Esophagus squamous epithelium (tissue), 4 donors: ENCODE measurements at regions not wholly inside any gene's neighbourhood (a gene's known extent, or its start where the extent isn't known, plus 50 kb on each side); places are given as distances from the start of the nearest gene placed in this dataset.

ENCODE experiments used
- POLR2A ChIP-seq, 4 donors: fragments of 450-650 bp; IDR thresholded peaks; one replicate each; pipeline ENCODE4 v1.6.1; 2017; ENCODE audit warnings: antibody characterized with exemption in 4 of 4, mild to moderate bottlenecking in 4 of 4, moderate library complexity in 3 of 4
- TF ChIP-seq, protein P1 (sequence below), 6 experiments: fragments of 450-650 bp in 4 of 6; fragments of 200-600 bp in 2 of 6; sonication (generic) in 2 of 6; IDR thresholded peaks; one replicate each; pipeline ENCODE4 v1.5.1; 2016 to 2019; ENCODE audit warnings: antibody characterized with exemption in 6 of 6, mild to moderate bottlenecking in 4 of 6, moderate library complexity in 4 of 6

DNA sequence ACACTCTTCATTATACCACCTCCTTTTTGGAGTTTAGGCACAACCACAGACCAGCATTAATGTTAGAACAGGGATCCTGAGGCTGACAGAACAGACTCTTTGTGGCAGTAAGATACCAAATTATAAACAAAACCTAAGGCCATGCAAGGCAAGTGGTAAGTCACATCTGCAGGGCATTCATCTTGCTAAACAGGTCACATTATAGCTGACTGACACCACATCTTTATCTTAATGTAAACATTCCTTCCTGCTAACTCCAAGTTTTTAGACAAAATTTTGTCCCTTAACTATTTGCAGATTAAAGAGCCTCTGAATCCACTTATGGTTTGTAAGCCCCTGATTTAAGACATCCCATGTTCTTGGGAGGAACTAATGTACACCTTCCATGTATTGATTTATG lies 500.6 kb downstream of the PYDC2 start:
- TF ChIP-seq, protein P1, sequence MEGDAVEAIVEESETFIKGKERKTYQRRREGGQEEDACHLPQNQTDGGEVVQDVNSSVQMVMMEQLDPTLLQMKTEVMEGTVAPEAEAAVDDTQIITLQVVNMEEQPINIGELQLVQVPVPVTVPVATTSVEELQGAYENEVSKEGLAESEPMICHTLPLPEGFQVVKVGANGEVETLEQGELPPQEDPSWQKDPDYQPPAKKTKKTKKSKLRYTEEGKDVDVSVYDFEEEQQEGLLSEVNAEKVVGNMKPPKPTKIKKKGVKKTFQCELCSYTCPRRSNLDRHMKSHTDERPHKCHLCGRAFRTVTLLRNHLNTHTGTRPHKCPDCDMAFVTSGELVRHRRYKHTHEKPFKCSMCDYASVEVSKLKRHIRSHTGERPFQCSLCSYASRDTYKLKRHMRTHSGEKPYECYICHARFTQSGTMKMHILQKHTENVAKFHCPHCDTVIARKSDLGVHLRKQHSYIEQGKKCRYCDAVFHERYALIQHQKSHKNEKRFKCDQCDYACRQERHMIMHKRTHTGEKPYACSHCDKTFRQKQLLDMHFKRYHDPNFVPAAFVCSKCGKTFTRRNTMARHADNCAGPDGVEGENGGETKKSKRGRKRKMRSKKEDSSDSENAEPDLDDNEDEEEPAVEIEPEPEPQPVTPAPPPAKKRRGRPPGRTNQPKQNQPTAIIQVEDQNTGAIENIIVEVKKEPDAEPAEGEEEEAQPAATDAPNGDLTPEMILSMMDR (IDR thresholded peaks at IDR 0.05) = no peak
- no peak for TF ChIP-seq POLR2A (IDR thresholded peaks at IDR 0.05)
